Esophagus squamous epithelium (tissue), 4 donors: ENCODE measurements at regions not wholly inside any gene's neighbourhood (a gene's known extent, or its start where the extent isn't known, plus 50 kb on each side); places are given as distances from the start of the nearest gene placed in this dataset.

Experiments used
- CTCF ChIP-seq, 6 experiments: fragments of 450-650 bp in 4 of 6; fragments of 200-600 bp in 2 of 6; sonication (generic) in 2 of 6; IDR thresholded peaks; one replicate each; pipeline ENCODE4 v1.5.1; 2016 to 2019; ENCODE audit warnings: antibody characterized with exemption in 6 of 6, mild to moderate bottlenecking in 4 of 6, moderate library complexity in 4 of 6
- POLR2A ChIP-seq, 4 donors: fragments of 450-650 bp; IDR thresholded peaks; one replicate each; pipeline ENCODE4 v1.6.1; 2017; ENCODE audit warnings: antibody characterized with exemption in 4 of 4, mild to moderate bottlenecking in 4 of 4, moderate library complexity in 3 of 4

DNA sequence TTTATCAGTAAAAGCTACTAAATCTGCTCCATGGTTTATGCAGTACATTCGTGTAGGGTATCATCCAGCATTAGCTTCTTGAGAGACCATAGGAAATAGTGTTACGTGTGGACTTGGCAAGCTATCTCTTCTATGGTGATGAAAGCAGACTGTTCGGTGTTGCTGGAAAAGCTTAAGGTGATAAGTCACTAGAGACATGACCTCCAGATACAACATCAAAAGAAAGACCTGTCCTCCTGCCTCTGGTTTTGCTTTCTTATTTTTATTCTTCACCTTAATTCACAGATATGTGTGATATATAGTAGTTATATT is 53.5 kb upstream of the S1PR1 start:
- TF ChIP-seq CTCF (IDR thresholded peaks at IDR 0.05) (no peak), POLR2A (IDR thresholded peaks at IDR 0.05) (no peak)
